HCT116 (cell line): ENCODE measurements at regions not wholly inside any gene's neighbourhood (a gene's known extent, or its start where the extent isn't known, plus 50 kb on each side); places are given as distances from the start of the nearest gene placed in this dataset.

Experiments
- ATAC-seq: fragments of 200-7000 bp; cut with Tn5 transposase; 2 replicates; pipeline ENCODE4 v1.9.1; 2020; ENCODE audit warnings: mild to moderate bottlenecking, moderate library complexity
- BruUV-seq: library from RNA; stranded (reverse); fragments of 400-500 nt; replicated peaks from 2 replicates; lab custom pipeline; 2021; lab: Mats Ljungman, UMichigan
- CTCF ChIA-PET: fragments of 300-600 bp; sonication (Branson Sonifier 250); formaldehyde crosslinking; loops from one replicate; lab custom pipeline; 2021; ENCODE audit warnings: antibody characterized with exemption; lab: Charles Lee
- POLR2A ChIA-PET: fragments of 300-600, 350-600 bp; sonication (Branson Sonifier 250); formaldehyde crosslinking; loops from one replicate; lab custom pipeline; 2021; ENCODE audit warnings: antibody characterized with exemption; lab: Charles Lee
- RAD21 ChIA-PET, 2 experiments: fragments of 300-600 bp; sonication (Branson Sonifier 250); formaldehyde crosslinking; loops; one replicate each; lab custom pipeline; 2023; ENCODE audit warnings: low total read pairs in 2 of 2; ENCODE audit not compliant: uncharacterized antibody in 2 of 2, unreplicated experiment in 2 of 2, low non-redundant PET in 1 of 2; lab: Charles Lee
- DNase-seq: peaks from one replicate; pipeline ENCODE4 v3.0.0-alpha.2; 2010; ENCODE audit warnings: low read depth, low spot score
- H2AFZ ChIP-seq: fragments of 200-600 bp; shearing (Covaris generic), sonication (generic); 2 replicates; pipeline ENCODE4 v1.6.1; 2017; ENCODE audit warnings: low read depth, mixed run types, mixed read lengths, antibody characterized with exemption, low read length; ENCODE audit not compliant: poor library complexity, severe bottlenecking
- H3K27ac ChIP-seq: 2 replicates; pipeline ENCODE4 v1.5.1; 2012; ENCODE audit warnings: low read depth, low read length
- H3K27me3 ChIP-seq: fragments of 200-600 bp; sonication (generic); 2 replicates; pipeline ENCODE4 v1.6.1; 2016; ENCODE audit warnings: mixed run types, low read length, mixed read lengths; ENCODE audit not compliant: insufficient read depth
- H3K36me3 ChIP-seq, 2 experiments: fragments of 200-500 bp in 1 of 2; fragments of 200-600 bp in 1 of 2; sonication (Bioruptor generic) in 1 of 2; sonication (generic) in 1 of 2; 2 replicates each; pipeline versions ENCODE4 v1.5.1 to v1.6.1; 2014 to 2016; ENCODE audit warnings: low read length in 2 of 2, inconsistent platforms in 1 of 2, mixed read lengths in 1 of 2, mixed run types in 1 of 2; ENCODE audit not compliant: insufficient read depth in 2 of 2, control insufficient read depth in 1 of 2
- H3K4me1 ChIP-seq, 2 experiments: fragments of 200-600 bp in 1 of 2; sonication (generic) in 1 of 2; 2 replicates each; pipeline versions ENCODE4 v1.5.1 to v1.6.1; 2012 to 2017; ENCODE audit warnings: low read length in 2 of 2, inconsistent platforms in 1 of 2, mild to moderate bottlenecking in 1 of 2, mixed read lengths in 1 of 2, mixed run types in 1 of 2, moderate library complexity in 1 of 2; ENCODE audit not compliant: insufficient read depth in 2 of 2, control insufficient read depth in 1 of 2
- H3K4me2 ChIP-seq: fragments of 200-600 bp; sonication (generic); 2 replicates; pipeline ENCODE4 v1.6.1; 2017; ENCODE audit warnings: mixed run types, low read length, mixed read lengths
- H3K4me3 ChIP-seq, 2 experiments: fragments of 200-600 bp in 1 of 2; sonication (generic) in 1 of 2; replicated peaks in 1 of 2; 2 replicates each; pipeline ENCODE4 v1.5.1; 2011 to 2016; ENCODE audit warnings: low read length in 2 of 2, control low read depth in 1 of 2, low read depth in 1 of 2, mild to moderate bottlenecking in 1 of 2, mixed read lengths in 1 of 2, mixed run types in 1 of 2
- H3K79me2 ChIP-seq: fragments of 200-600 bp; sonication (generic); 2 replicates; pipeline ENCODE4 v1.6.1; 2017; ENCODE audit warnings: mild to moderate bottlenecking, mixed run types, low read length, moderate library complexity, mixed read lengths; ENCODE audit not compliant: insufficient read depth
- H3K9ac ChIP-seq: fragments of 200-600 bp; sonication (generic); 2 replicates; pipeline ENCODE4 v1.6.1; 2016; ENCODE audit warnings: low read length, mixed read lengths
- H3K9me2 ChIP-seq: fragments of 200-600 bp; sonication (generic), shearing (Covaris generic); 2 replicates; pipeline ENCODE4 v1.6.1; 2017; ENCODE audit warnings: mixed run types, mild to moderate bottlenecking, moderate library complexity; ENCODE audit not compliant: insufficient read depth
- H3K9me3 ChIP-seq, 2 experiments: fragments of 200-500 bp in 1 of 2; fragments of 200-600 bp in 1 of 2; sonication (Bioruptor generic) in 1 of 2; sonication (generic) in 1 of 2; 2 replicates each; pipeline ENCODE4 v1.6.1; 2014 to 2017; ENCODE audit warnings: low read length in 2 of 2, mixed read lengths in 2 of 2, inconsistent platforms in 1 of 2, low read depth in 1 of 2, mild to moderate bottlenecking in 1 of 2, mixed run types in 1 of 2, moderate library complexity in 1 of 2; ENCODE audit not compliant: control insufficient read depth in 1 of 2, insufficient read depth in 1 of 2
- H4K20me1 ChIP-seq: fragments of 200-600 bp; sonication (generic), shearing (Covaris generic); 2 replicates; pipeline ENCODE4 v1.6.1; 2017; ENCODE audit warnings: mixed run types, mild to moderate bottlenecking, moderate library complexity; ENCODE audit not compliant: insufficient read depth
- EGR1 ChIP-seq: IDR thresholded peaks from 2 replicates; pipeline ENCODE4 v1.6.1; 2012; ENCODE audit warnings: low read depth
- POLR2AphosphoS5 ChIP-seq: IDR thresholded peaks from 2 replicates; pipeline ENCODE4 v1.6.1; 2011; ENCODE audit warnings: mild to moderate bottlenecking, low read depth, low read length, moderate library complexity
- RAD21 ChIP-seq: IDR thresholded peaks from 2 replicates; pipeline ENCODE4 v1.6.1; 2012; ENCODE audit warnings: low read depth, mild to moderate bottlenecking
- YY1 ChIP-seq: IDR thresholded peaks from 2 replicates; pipeline ENCODE4 v1.6.1; 2011; ENCODE audit warnings: low read length, low read depth, moderate library complexity, mild to moderate bottlenecking; ENCODE audit not compliant: insufficient replicate concordance; ENCODE audit errors: extremely low read depth
- intact Hi-C: fragments of 100-400 bp; cut with micrococcal nuclease; formaldehyde crosslinking; loops from 2 replicates; pipeline ENCODE4 v1.10.0; 2022
- TF ChIP-seq, protein P1 (sequence below): IDR thresholded peaks from 2 replicates; pipeline ENCODE4 v1.6.1; 2012

DNA sequence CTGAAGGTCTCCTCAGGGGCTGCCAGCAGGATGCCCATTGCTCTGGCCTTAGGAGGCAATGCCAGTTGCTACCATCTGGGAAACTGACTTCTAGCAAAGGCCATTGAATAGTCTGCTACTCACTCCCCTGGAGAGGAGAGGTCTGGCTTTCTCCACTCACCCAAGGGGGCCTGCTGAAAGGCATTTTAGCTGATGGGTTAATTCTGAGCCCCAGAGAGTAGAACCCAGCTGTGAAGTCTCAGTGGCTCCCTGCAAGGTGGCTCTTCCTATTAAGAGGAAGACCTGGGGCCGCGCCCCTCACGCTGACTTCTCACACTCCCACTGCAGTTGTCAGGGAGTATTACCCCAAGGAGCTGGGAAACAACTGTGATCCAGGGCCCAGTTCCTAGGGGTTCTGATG is 213.3 kb upstream of the GALNT2 start:
- Histone ChIP-seq H3K9ac (no peak overlapping the region), H4K20me1 (no peaks in the 10 kb centered on the region), H3K4me2 (no peak overlapping the region), H2AFZ (no peak overlapping the region), H3K4me3 (no peak overlapping the region), H3K27ac (no peak overlapping the region), H3K79me2 (no peaks in the 10 kb centered on the region), H3K4me1 (no peaks in the 10 kb centered on the region), H3K36me3 (no peaks in the 10 kb centered on the region), H3K27me3 (peaks cover 11% of the 10 kb centered on the region; the same call in 1 of the 2 replicates), H3K9me3 (no peaks in the 10 kb centered on the region), H3K9me2 (no peaks in the 10 kb centered on the region; the same call in 1 of the 2 replicates)
- ChIA-PET RAD21 (no interaction called here), CTCF (no interaction called here), POLR2A (no interaction called here)
- no peak for ATAC-seq
- intact Hi-C loops, result no loop called here
- TF ChIP-seq, protein P1, sequence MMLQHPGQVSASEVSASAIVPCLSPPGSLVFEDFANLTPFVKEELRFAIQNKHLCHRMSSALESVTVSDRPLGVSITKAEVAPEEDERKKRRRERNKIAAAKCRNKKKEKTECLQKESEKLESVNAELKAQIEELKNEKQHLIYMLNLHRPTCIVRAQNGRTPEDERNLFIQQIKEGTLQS, result no peak
- TF ChIP-seq RAD21, result no peak
- no peak for TF ChIP-seq YY1
- BruUV-seq, result no TSS peak
- DNase-seq, result no peak

DNA sequence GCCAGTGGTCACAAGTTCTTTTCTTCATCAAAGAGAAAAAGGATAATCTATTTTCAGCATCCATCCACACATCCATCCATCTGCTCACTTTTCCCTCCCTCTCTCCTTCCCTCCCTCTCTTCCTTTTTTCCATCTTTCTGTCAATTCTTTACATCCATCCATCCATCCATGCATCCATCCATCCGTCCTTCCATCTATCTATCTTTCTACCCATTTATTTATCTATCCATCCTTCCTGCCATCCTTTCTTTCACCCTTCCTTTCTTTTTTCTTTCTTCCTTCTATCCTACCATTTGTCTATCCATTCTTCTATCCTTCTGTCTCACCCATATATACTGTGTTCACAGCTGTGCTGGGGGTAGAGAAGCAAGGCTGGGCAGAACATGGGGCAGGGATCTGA is 212.4 kb upstream of the GALNT2 start:
- Histone ChIP-seq H3K27ac (no peak overlapping the region), H4K20me1 (no peaks in the 10 kb centered on the region), H3K9me3 (no peaks in the 10 kb centered on the region), H3K9me2 (no peaks in the 10 kb centered on the region; the same call in 1 of the 2 replicates), H3K36me3 (no peaks in the 10 kb centered on the region), H3K4me1 (no peaks in the 10 kb centered on the region), H3K9ac (no peak overlapping the region), H3K4me2 (no peak overlapping the region), H2AFZ (no peak overlapping the region), H3K79me2 (no peaks in the 10 kb centered on the region)
- RAD21 ChIA-PET, result no interaction called here
- ATAC-seq, result no peak
- CTCF ChIA-PET, result no interaction called here
- TF ChIP-seq POLR2AphosphoS5 (no peak), EGR1 (no peak), RAD21 (no peak)
- TF ChIP-seq, all 23 proteins: peak for 0
- Histone ChIP-seq H3K4me3 (no peak overlapping the region), H3K27me3 (peaks cover 11% of the 10 kb centered on the region; the same call in 1 of the 2 replicates)
- intact Hi-C loops, result no loop called here
- DNase-seq, result no peak
- BruUV-seq, result no TSS peak
- POLR2A ChIA-PET, result no interaction called here
